Daoy (cell line): ENCODE measurements at regions not wholly inside any gene's neighbourhood (a gene's known extent, or its start where the extent isn't known, plus 50 kb on each side); places are given as distances from the start of the nearest gene placed in this dataset.

Source experiments
- DNase-seq: peaks from one replicate; pipeline ENCODE4 v3.0.0-alpha.2; 2015; ENCODE audit warnings: low read depth

GRCh38 chr6:169895926-169896761, 144.7 kb downstream of the ERMARD start:
- DNase-seq: no peak

GRCh38 chr6:169895000-169895759, 143.8 kb downstream of the ERMARD start:
- DNase-seq: no peak

- DNase-seq: no peak
Measured at GRCh38 chr6:169894377-169894960, 143.0 kb downstream of the ERMARD start.

- no peak for DNase-seq
Measured at GRCh38 chr6:169893624-169894023, 142.2 kb downstream of the ERMARD start.

GRCh38 chr6:169891846-169892245, 140.4 kb downstream of the ERMARD start:
- no peak for DNase-seq

GRCh38 chr6:169891421-169891820, 140.0 kb downstream of the ERMARD start:
- no peak for DNase-seq

GRCh38 chr6:169890901-169891300, 139.5 kb downstream of the ERMARD start:
- DNase-seq: no peak

- no peak for DNase-seq
Measured at GRCh38 chr6:169890049-169890448, 138.6 kb downstream of the ERMARD start.

GRCh38 chr6:169887529-169888140, 136.2 kb downstream of the ERMARD start:
- peak; percentile 48 for DNase-seq

GRCh38 chr6:169886631-169887227, 135.3 kb downstream of the ERMARD start:
- DNase-seq: no peak

- no peak for DNase-seq
Measured at GRCh38 chr6:169885831-169886230, 134.4 kb downstream of the ERMARD start.

GRCh38 chr6:169885131-169885530, 133.7 kb downstream of the ERMARD start:
- no peak for DNase-seq

GRCh38 chr6:169884158-169884557, 132.7 kb downstream of the ERMARD start:
- DNase-seq: no peak

GRCh38 chr6:169883316-169883715, 131.9 kb downstream of the ERMARD start:
- no peak for DNase-seq

GRCh38 chr6:169881976-169882375, 130.6 kb downstream of the ERMARD start:
- no peak for DNase-seq

GRCh38 chr6:169881398-169881797, 130.0 kb downstream of the ERMARD start:
- DNase-seq: no peak

GRCh38 chr6:169880516-169880915, 129.1 kb downstream of the ERMARD start:
- DNase-seq: no peak

- no peak for DNase-seq
Measured at GRCh38 chr6:169869301-169869700, 117.9 kb downstream of the ERMARD start.

GRCh38 chr6:169868458-169868857, 117.0 kb downstream of the ERMARD start:
- DNase-seq: no peak

GRCh38 chr6:169867751-169868191, 116.3 kb downstream of the ERMARD start:
- no peak for DNase-seq

- no peak for DNase-seq
Measured at GRCh38 chr6:169866668-169867521, 115.5 kb downstream of the ERMARD start.
